H1 (cell line): ENCODE measurements at regions not wholly inside any gene's neighbourhood (a gene's known extent, or its start where the extent isn't known, plus 50 kb on each side); places are given as distances from the start of the nearest gene placed in this dataset.

Source experiments
- CTCF ChIA-PET: fragments of 300-600 bp; sonication (Branson Sonifier 250); formaldehyde crosslinking; loops from one replicate; lab custom pipeline; 2021; ENCODE audit not compliant: partially characterized antibody; lab: Charles Lee
- POLR2A ChIA-PET: fragments of 300-600 bp; sonication (Branson Sonifier 250); formaldehyde crosslinking; loops from one replicate; lab custom pipeline; 2021; ENCODE audit warnings: inconsistent platforms; ENCODE audit not compliant: partially characterized antibody; lab: Charles Lee
- DNase-seq, 2 experiments: peaks; one replicate each; pipeline versions ENCODE4 v3.0.0 to v3.0.0-alpha.2; 2010 to 2022; ENCODE audit warnings: low spot score in 2 of 2, low read depth in 1 of 2, mixed read lengths in 1 of 2
- FAIRE-seq: peaks from 2 replicates; lab custom pipeline; 2011; peaks lifted over from hg19 to GRCh38; lab: Jason Lieb, UNC
- H2AFZ ChIP-seq: 2 replicates; pipeline ENCODE4 v1.8.1; 2012; ENCODE audit warnings: low read length, inconsistent platforms
- H2AK5ac ChIP-seq: 2 replicates; pipeline ENCODE4 v1.6.1; 2013; ENCODE audit warnings: low read depth, low read length
- H2BK120ac ChIP-seq: replicated peaks from 2 replicates; pipeline ENCODE3; 2013; ENCODE audit warnings: low read depth, low read length, inconsistent platforms
- H2BK12ac ChIP-seq: 2 replicates; pipeline ENCODE4 v1.6.1; 2013; ENCODE audit warnings: low read depth, low read length
- H2BK15ac ChIP-seq: 2 replicates; pipeline ENCODE4 v1.6.1; 2013; ENCODE audit warnings: low read length
- H2BK20ac ChIP-seq: 2 replicates; pipeline ENCODE4 v1.6.1; 2013; ENCODE audit warnings: low read length
- H2BK5ac ChIP-seq: 2 replicates; pipeline ENCODE4 v1.6.1; 2013; ENCODE audit warnings: low read depth, low read length
- H3K14ac ChIP-seq: 2 replicates; pipeline ENCODE4 v1.6.1; 2013; ENCODE audit warnings: inconsistent platforms; ENCODE audit not compliant: insufficient read length
- H3K18ac ChIP-seq: 2 replicates; pipeline ENCODE4 v1.6.1; 2013; ENCODE audit warnings: low read length; ENCODE audit errors: extremely low read depth
- H3K23ac ChIP-seq: 2 replicates; pipeline ENCODE4 v1.6.1; 2013; ENCODE audit warnings: inconsistent platforms; ENCODE audit not compliant: insufficient read length
- H3K23me2 ChIP-seq: 2 replicates; pipeline ENCODE4 v1.6.1; 2013; ENCODE audit warnings: low read depth, low read length
- H3K27ac ChIP-seq: 2 replicates; pipeline ENCODE4 v1.6.1; 2011; ENCODE audit warnings: low read depth, low read length, inconsistent platforms
- H3K27me3 ChIP-seq, 4 experiments: replicated peaks in 1 of 4; 1 replicate in 1 of 4; 2 replicates in 3 of 4; pipeline versions ENCODE4 v1.6.1 to v1.8.1; 2011 to 2013; ENCODE audit warnings: low read length in 3 of 4, mild to moderate bottlenecking in 3 of 4, inconsistent platforms in 2 of 4, mixed read lengths in 2 of 4, moderate library complexity in 1 of 4; ENCODE audit not compliant: control insufficient read depth in 3 of 4, insufficient read depth in 3 of 4; ENCODE audit errors: extremely low read depth in 1 of 4
- H3K36me3 ChIP-seq, 4 experiments: 2 replicates each; pipeline versions ENCODE4 v1.6.1 to v1.8.1; 2011 to 2013; ENCODE audit warnings: mild to moderate bottlenecking in 4 of 4, low read length in 3 of 4, moderate library complexity in 2 of 4, control low read depth in 1 of 4, inconsistent platforms in 1 of 4; ENCODE audit not compliant: insufficient read depth in 4 of 4, control insufficient read depth in 2 of 4
- H3K4ac ChIP-seq: replicated peaks from 2 replicates; pipeline ENCODE3; 2013; ENCODE audit warnings: low read length, low read depth, mixed read lengths, inconsistent platforms; ENCODE audit not compliant: insufficient read length
- H3K4me1 ChIP-seq, 4 experiments: replicated peaks in 1 of 4; 1 replicate in 1 of 4; 2 replicates in 3 of 4; pipeline versions ENCODE4 v1.6.1 to v1.8.1; 2011 to 2013; ENCODE audit warnings: low read length in 3 of 4, inconsistent platforms in 2 of 4, mixed read lengths in 1 of 4; ENCODE audit not compliant: insufficient read depth in 4 of 4, control insufficient read depth in 3 of 4
- H3K4me2 ChIP-seq, 2 experiments: 2 replicates each; pipeline versions ENCODE4 v1.6.1 to v1.8.1; 2011 to 2013; ENCODE audit warnings: low read depth in 2 of 2, low read length in 2 of 2, control low read depth in 1 of 2, inconsistent platforms in 1 of 2, mild to moderate bottlenecking in 1 of 2; ENCODE audit not compliant: insufficient read depth in 1 of 2
- H3K4me3 ChIP-seq, 4 experiments: fragments of 200-600, 300-600 bp in 1 of 4; sonication (generic), shearing (Covaris generic), sonication (Bioruptor Twin) in 1 of 4; 2 replicates each; pipeline versions ENCODE4 v1.5.1 to v1.8.1; 2011 to 2016; ENCODE audit warnings: low read length in 4 of 4, low read depth in 3 of 4, control low read depth in 2 of 4, inconsistent platforms in 2 of 4, mild to moderate bottlenecking in 2 of 4, mixed read lengths in 1 of 4, moderate library complexity in 1 of 4; ENCODE audit not compliant: insufficient read depth in 2 of 4; ENCODE audit errors: extremely low read depth in 1 of 4
- H3K56ac ChIP-seq: replicated peaks from 2 replicates; pipeline ENCODE3; 2013; ENCODE audit warnings: low read depth, mild to moderate bottlenecking, mixed read lengths, low read length, inconsistent platforms; ENCODE audit not compliant: insufficient read length
- H3K79me1 ChIP-seq: 2 replicates; pipeline ENCODE4 v1.6.1; 2013; ENCODE audit warnings: low read depth, low read length, control low read depth
- H3K79me2 ChIP-seq, 2 experiments: 2 replicates each; pipeline versions ENCODE4 v1.6.1 to v1.8.1; 2012 to 2013; ENCODE audit warnings: low read length in 2 of 2, mild to moderate bottlenecking in 2 of 2, inconsistent platforms in 1 of 2; ENCODE audit not compliant: insufficient read depth in 2 of 2, control insufficient read depth in 1 of 2
- H3K9ac ChIP-seq, 4 experiments: replicated peaks in 1 of 4; 1 replicate in 1 of 4; 2 replicates in 3 of 4; pipeline versions ENCODE4 v1.6.1 to v1.8.1; 2011 to 2013; ENCODE audit warnings: low read depth in 3 of 4, low read length in 3 of 4, control low read depth in 2 of 4, mild to moderate bottlenecking in 2 of 4, moderate library complexity in 2 of 4, inconsistent platforms in 1 of 4; ENCODE audit errors: extremely low read depth in 1 of 4
- H3K9me3 ChIP-seq, 2 experiments: 2 replicates each; pipeline versions ENCODE4 v1.6.1 to v1.8.1; 2012 to 2013; ENCODE audit warnings: mild to moderate bottlenecking in 2 of 2, moderate library complexity in 2 of 2, control low read depth in 1 of 2, inconsistent platforms in 1 of 2, low read depth in 1 of 2, low read length in 1 of 2, mixed read lengths in 1 of 2; ENCODE audit not compliant: insufficient read depth in 2 of 2
- H4K20me1 ChIP-seq, 2 experiments: replicated peaks in 1 of 2; 2 replicates each; pipeline versions ENCODE3 to v1.8.1; 2011 to 2013; ENCODE audit warnings: inconsistent platforms in 2 of 2, low read length in 2 of 2, mild to moderate bottlenecking in 1 of 2; ENCODE audit not compliant: insufficient read depth in 2 of 2, control insufficient read depth in 1 of 2
- H4K5ac ChIP-seq: 2 replicates; pipeline ENCODE4 v1.6.1; 2013; ENCODE audit warnings: low read length, low read depth, mixed read lengths, inconsistent platforms; ENCODE audit not compliant: insufficient read length
- H4K8ac ChIP-seq: 2 replicates; pipeline ENCODE4 v1.8.0; 2013; ENCODE audit warnings: mild to moderate bottlenecking, moderate library complexity, low read length, inconsistent platforms; ENCODE audit not compliant: insufficient read depth; ENCODE audit errors: extremely low read depth
- H4K91ac ChIP-seq: replicated peaks from 2 replicates; pipeline ENCODE3; 2013; ENCODE audit warnings: low read length, mixed read lengths, inconsistent platforms; ENCODE audit not compliant: insufficient read length
- SAP30 ChIP-seq: fragments of 300-600 bp; sonication (generic); IDR thresholded peaks from 2 replicates; pipeline ENCODE4 v1.7.1; 2012; ENCODE audit warnings: low read length, moderate library complexity, mild to moderate bottlenecking, inconsistent platforms; ENCODE audit not compliant: insufficient read depth, insufficient replicate concordance
- WGBS, 2 experiments: shearing (Covaris generic) in 1 of 2; methylation state at CpG; one replicate each; pipeline versions ENCODE4 v1.1.6 to v1.1.7; 2013 to 2015; ENCODE audit warnings: low lambda C conversion rate in 2 of 2, mixed read lengths in 2 of 2, inconsistent platforms in 1 of 2, low coverage in 1 of 2, missing lambda C conversion rate in 1 of 2; ENCODE audit not compliant: insufficient replicate concordance in 2 of 2, insufficient coverage in 1 of 2, insufficient read length in 1 of 2; ENCODE audit errors: extremely low coverage in 1 of 2, missing lambda C conversion rate in 1 of 2; 5-methylcytosine and 5-hydroxymethylcytosine counted together

DNA sequence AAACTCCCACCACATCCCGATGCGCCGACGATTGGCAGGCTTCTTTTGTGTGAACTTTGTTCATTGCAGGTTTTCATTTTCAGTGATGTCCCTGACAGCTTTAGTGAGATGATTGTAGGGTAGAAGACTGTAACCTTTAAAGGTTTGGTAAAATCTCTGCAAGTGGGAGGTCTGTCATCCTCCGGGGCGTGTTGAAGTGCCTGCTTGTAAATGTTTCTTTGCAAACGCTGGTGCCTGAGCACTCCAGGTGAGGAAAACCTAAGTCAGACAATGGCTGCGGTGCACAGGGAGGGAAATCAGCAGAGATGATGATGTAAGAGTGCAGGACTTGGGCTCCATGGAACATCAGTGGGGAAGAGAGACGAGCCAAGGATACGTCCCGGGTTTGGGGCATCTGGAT, 228.1 kb downstream of the DRD1 start:
- Histone ChIP-seq H3K4ac (no peak overlapping the region), H3K79me1 (no peaks in the 10 kb centered on the region), H4K20me1 (no peaks in the 10 kb centered on the region), H3K4me2 (no peak overlapping the region), H3K56ac (no peak overlapping the region), H3K27ac (no peak overlapping the region), H2BK120ac (no peak overlapping the region), H3K4me3 (no peak overlapping the region), H4K91ac (no peak overlapping the region), H2AK5ac (no peak overlapping the region), H3K18ac (no peak overlapping the region), H3K23me2 (no peaks in the 10 kb centered on the region; the same call in 1 of the 2 replicates)
- CTCF ChIA-PET: interaction anchor here (0.7 to 1.1 kb wide), 2 partner anchors 9 to 28 kb away, joined by 3 to 6 read pairs; no protein-coding TSS in a partner anchor
- TF ChIP-seq SAP30: no peak
- TF ChIP-seq, all 59 proteins: peak for 0
- Histone ChIP-seq H3K4me1 (no peaks in the 10 kb centered on the region), H2BK5ac (no peak overlapping the region), H2BK15ac (no peak overlapping the region), H2BK12ac (no peak overlapping the region), H3K23ac (no peak overlapping the region), H2AFZ (no peak overlapping the region), H4K8ac (no peak overlapping the region), H4K5ac (no peak overlapping the region), H3K79me2 (no peaks in the 10 kb centered on the region), H3K9ac (no peak overlapping the region), H3K36me3 (no peaks in the 10 kb centered on the region), H3K9me3 (no peaks in the 10 kb centered on the region), H3K27me3 (no peaks in the 10 kb centered on the region; a peak in 1 of 7 replicates), H3K14ac (no peak overlapping the region), H2BK20ac (no peak overlapping the region)
- FAIRE-seq (no peak), DNase-seq (no peak)
- 82% methylated on average over 11 of the region's 11 CpGs; no CpG with 5 or more reads in 1 of the 2 experiments for WGBS, 2 experiments
- POLR2A ChIA-PET: no interaction called here
